Activated T-helper 2 cell treated with anti-CD3 and anti-CD28 coated beads, Interferon-gamma antibody, Interleukin-2, Interleukin-4, amounts not matched to agents 10 μg/mL and 5 μg/mL and 100 μg/mL, durations not matched to agents 14 hours and 24 hours and 36 hours (primary cell): ENCODE measurements at regions not wholly inside any gene's neighbourhood (a gene's known extent, or its start where the extent isn't known, plus 50 kb on each side); places are given as distances from the start of the nearest gene placed in this dataset.

ENCODE experiments used
- DNase-seq: peaks from one replicate; pipeline ENCODE4 v3.0.0; 2021; ENCODE audit warnings: low spot score
- H3K27ac Mint-ChIP-seq: one replicate; pipeline ENCODE4 v1.8.0; 2021; ENCODE audit warnings: mixed read lengths
- H3K27me3 Mint-ChIP-seq: one replicate; pipeline ENCODE4 v1.8.0; 2021; ENCODE audit warnings: low read depth, mixed read lengths
- H3K36me3 Mint-ChIP-seq: one replicate; pipeline ENCODE4 v1.8.0; 2021; ENCODE audit warnings: low read depth, mixed read lengths
- H3K4me1 Mint-ChIP-seq: one replicate; pipeline ENCODE4 v1.8.0; 2021; ENCODE audit warnings: low read depth, mixed read lengths
- H3K4me3 Mint-ChIP-seq: one replicate; pipeline ENCODE4 v1.8.0; 2021; ENCODE audit warnings: low read depth, mild to moderate bottlenecking, moderate library complexity, mixed read lengths
- H3K9me3 Mint-ChIP-seq: one replicate; pipeline ENCODE4 v1.8.0; 2021; ENCODE audit warnings: mixed read lengths
- intact Hi-C: fragments of 100-400 bp; cut with micrococcal nuclease; formaldehyde crosslinking; loops from one replicate; pipeline ENCODE4 v1.15.1; 2023

DNA sequence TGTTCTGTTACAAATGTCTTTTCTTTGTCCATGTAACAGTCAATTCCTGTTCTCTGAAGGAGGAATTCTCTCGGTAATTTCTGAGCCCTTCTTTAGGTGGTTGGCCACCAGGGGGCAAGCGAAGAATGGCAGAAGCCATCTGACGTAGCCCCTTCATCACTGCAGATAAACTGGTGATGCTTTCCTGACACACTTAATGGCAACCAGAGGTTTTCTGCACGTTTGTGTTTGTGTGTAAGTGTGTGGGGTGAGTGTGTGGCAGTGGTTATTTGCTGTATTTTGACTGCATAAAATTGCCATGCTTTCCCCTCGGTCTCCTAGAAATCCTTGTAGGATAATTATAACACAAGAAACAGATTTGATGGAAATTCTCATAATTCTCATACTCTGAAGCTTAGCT lies 64.8 kb upstream of the STOX2 start:
- Mint-ChIP-seq H3K27ac (no peak overlapping the region), H3K36me3 (no peaks in the 10 kb centered on the region)
- intact Hi-C loops = loop anchor here (1.0 to 5.0 kb wide), 4 partner anchors 262 to 410 kb away; no protein-coding TSS in a partner anchor

DNA sequence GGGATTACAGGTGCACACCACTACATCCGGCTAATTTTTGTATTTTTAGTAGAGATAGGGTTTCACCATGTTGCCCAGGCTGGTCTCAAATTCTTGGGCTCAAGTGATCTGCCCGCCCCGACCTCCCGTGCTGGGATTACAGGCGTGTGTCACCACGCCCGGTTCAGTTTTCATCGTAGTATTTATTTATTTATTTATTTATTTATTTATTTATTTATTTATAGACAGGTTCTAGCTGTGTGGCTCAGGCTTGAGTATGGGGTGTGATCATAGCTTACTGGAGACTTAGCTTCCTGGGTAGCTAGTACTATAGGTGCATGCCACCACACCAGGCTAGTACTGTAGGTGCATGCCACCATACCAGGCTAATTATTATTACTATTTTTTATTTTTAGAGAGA lies 64.1 kb upstream of the STOX2 start:
- DNase-seq = no peak
- Mint-ChIP-seq H3K4me1 (no peaks in the 10 kb centered on the region), H3K27me3 (peaks cover 11% of the 10 kb centered on the region), H3K9me3 (no peaks in the 10 kb centered on the region), H3K36me3 (no peaks in the 10 kb centered on the region), H3K4me3 (no peak overlapping the region), H3K27ac (no peak overlapping the region)
- intact Hi-C loops = loop anchor here (5.0 kb wide), 1 partner anchor 261 kb away; no protein-coding TSS in a partner anchor

More for the DNA sequence above, 64.8 kb upstream of the STOX2 start:
- Mint-ChIP-seq H3K4me1 (no peaks in the 10 kb centered on the region), H3K27me3 (peaks cover 12% of the 10 kb centered on the region), H3K4me3 (no peak overlapping the region), H3K9me3 (no peaks in the 10 kb centered on the region)
- peak; percentile 34 for DNase-seq

DNA sequence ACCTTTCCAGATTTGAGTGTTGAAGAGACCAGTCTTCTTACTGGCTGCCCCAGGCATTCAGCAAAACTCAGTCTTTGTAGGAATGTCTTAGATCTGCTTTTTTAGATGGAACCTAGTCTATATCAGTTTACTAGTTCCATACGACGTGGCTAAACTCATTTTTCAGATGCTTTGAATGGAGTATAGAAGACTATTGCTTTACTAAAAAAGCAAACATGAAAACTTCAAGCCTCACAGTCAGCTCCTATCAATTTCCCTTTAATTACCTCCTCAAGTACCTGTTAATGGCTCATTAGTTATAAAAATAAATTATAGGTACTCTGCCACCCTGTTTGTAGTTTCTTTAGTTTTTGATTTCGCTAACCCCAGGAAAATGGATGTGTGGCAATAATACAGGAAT lies 63.0 kb upstream of the STOX2 start:
- Mint-ChIP-seq H3K27ac (no peak overlapping the region), H3K9me3 (no peaks in the 10 kb centered on the region), H3K36me3 (no peaks in the 10 kb centered on the region), H3K4me1 (no peaks in the 10 kb centered on the region), H3K4me3 (no peak overlapping the region), H3K27me3 (peaks cover 14% of the 10 kb centered on the region)
- intact Hi-C loops = loop anchor here (5.0 kb wide), 1 partner anchor 260 kb away; no protein-coding TSS in a partner anchor
- no peak for DNase-seq

DNA sequence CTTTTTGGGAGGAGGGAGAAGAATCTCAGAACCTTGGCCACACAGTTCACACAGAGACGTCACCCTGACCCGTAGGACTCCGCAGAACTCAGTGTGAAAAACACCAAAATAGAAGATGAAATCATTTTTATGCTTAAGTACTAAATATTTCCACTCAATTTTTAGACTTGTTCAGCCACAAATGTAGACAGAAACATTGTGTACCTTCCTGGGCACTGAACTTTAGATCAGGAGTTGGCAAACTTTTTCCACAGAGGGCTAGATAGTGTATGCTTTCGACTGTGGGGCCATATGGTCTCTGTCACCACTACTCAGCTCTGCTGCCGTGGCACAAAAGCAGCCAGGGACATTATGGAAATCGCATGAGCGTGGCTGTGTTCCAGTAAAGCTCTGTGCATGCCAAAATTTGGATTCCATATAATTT lies 61.8 kb upstream of the STOX2 start:
- intact Hi-C loops = loop anchor here (5.0 kb wide), 1 partner anchor 259 kb away; no protein-coding TSS in a partner anchor
- DNase-seq = no peak
- Mint-ChIP-seq H3K27me3 (peaks cover 18% of the 10 kb centered on the region), H3K4me3 (no peak overlapping the region), H3K4me1 (no peaks in the 10 kb centered on the region), H3K9me3 (no peaks in the 10 kb centered on the region), H3K27ac (no peak overlapping the region), H3K36me3 (no peaks in the 10 kb centered on the region)

DNA sequence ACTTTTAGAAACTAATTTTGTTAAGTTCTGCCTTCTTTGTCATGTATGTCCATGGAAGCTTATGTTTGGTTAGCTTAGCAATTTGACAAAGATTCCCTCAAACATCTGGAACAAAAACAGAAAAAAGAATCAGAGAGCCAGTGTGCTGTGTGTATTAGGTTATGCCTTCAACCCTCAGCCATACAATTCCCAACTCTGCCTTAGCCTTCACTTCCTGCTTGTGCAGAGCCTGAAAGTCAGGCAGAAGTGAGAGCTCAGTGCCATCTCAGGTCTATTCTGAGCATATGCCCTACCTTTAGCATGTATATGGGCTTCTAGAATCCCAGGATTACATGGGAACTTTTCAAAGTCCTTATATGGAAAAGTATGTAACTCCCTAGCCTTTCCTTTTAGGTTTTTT lies 58.2 kb upstream of the STOX2 start:
- H3K4me3 Mint-ChIP-seq = no peak overlapping the region

DNA sequence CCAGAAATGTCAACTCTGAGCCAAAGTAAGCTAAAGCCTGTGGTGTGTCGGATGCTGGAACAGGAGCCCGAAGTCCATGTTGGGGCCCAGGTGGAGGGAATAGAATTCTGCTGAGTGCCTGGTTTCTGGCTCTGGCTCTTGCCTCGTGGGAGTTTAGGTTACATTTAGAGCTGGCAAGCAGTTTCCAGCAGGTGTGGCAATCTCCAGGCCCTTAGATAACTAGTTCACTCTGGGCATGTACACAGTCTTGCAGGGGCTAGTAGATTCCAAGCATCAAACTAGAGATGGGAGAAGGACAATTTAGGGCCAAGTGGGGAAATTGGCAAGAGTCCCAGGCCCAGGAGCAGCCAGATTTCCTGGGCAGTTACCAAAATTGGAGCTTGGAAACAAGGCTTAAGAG lies 56.3 kb upstream of the STOX2 start:
- intact Hi-C loops = no loop called here
- H3K9me3 Mint-ChIP-seq = no peaks in the 10 kb centered on the region
- H3K27me3 Mint-ChIP-seq = peaks cover 16% of the 10 kb centered on the region
- no peak overlapping the region for H3K27ac Mint-ChIP-seq
- DNase-seq = no peak
- no peaks in the 10 kb centered on the region for H3K4me1 Mint-ChIP-seq
- no peaks in the 10 kb centered on the region for H3K36me3 Mint-ChIP-seq
- H3K4me3 Mint-ChIP-seq = no peak overlapping the region

More for the DNA sequence above, 58.2 kb upstream of the STOX2 start:
- no peak for DNase-seq
- Mint-ChIP-seq H3K27me3 (peaks cover 16% of the 10 kb centered on the region), H3K9me3 (no peaks in the 10 kb centered on the region), H3K4me1 (no peaks in the 10 kb centered on the region), H3K27ac (no peak overlapping the region), H3K36me3 (no peaks in the 10 kb centered on the region)
- intact Hi-C loops = no loop called here

DNA sequence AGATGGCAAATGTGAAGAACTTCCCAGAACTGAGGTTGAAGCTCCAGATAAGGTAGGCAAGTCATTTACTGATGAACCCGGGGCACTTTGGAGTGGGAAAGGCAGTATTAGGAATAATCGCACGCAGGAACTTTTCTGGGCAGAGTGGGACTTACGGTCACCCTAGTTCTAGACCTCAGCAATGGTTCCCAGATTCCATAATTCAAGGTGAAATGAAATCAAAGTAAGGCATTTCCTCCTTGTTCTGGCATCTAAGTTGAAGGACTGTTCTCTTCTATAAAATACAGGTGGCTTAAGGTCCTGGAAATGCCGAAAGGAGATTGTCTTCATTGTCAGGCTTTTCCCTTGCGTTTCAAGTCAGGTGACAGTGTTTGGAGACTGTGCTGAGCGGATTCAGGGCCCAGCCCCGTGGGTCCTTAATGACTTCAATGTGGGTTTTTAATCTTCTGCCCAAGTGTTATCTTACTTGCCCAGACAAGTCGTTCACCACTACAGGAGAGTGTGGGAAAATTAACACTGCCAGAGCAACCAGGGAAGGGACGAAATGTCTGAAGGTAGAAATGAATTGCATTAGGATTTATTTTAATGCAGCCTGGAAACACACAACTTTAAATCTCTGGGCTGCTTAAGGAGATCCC lies 52.1 kb upstream of the STOX2 start:
- H3K36me3 Mint-ChIP-seq = no peaks in the 10 kb centered on the region
- intact Hi-C loops = no loop called here
- no peaks in the 10 kb centered on the region for H3K9me3 Mint-ChIP-seq
- H3K4me1 Mint-ChIP-seq = no peaks in the 10 kb centered on the region
- no peak overlapping the region for H3K27ac Mint-ChIP-seq
- H3K4me3 Mint-ChIP-seq = no peak overlapping the region
- H3K27me3 Mint-ChIP-seq = peaks cover 3% of the 10 kb centered on the region
- no peak for DNase-seq

DNA sequence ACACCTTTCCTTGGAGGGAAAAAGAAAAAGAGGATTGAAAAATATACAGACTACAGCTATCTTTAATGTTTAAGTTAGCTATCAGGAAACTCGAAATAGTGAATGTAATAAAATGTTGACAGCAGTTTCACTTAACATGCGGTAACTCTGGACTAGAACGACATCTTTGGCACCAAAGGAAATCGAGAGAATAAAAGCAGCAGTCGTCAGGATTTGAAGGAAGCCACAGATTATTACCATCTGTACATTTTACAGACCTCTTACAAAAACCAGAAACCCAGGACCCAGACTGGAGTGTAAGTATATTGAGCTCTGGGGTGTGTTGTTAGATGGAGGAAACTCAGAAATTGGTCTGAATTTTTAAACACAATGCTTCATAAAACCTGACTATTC lies 51.6 kb upstream of the STOX2 start:
- no peak for DNase-seq
- Mint-ChIP-seq H3K4me1 (no peaks in the 10 kb centered on the region), H3K4me3 (no peak overlapping the region), H3K27ac (no peak overlapping the region), H3K9me3 (no peaks in the 10 kb centered on the region), H3K27me3 (peaks cover 3% of the 10 kb centered on the region), H3K36me3 (no peaks in the 10 kb centered on the region)
- intact Hi-C loops = no loop called here
